Karpas-422 (cell line): ENCODE measurements at regions not wholly inside any gene's neighbourhood (a gene's known extent, or its start where the extent isn't known, plus 50 kb on each side); places are given as distances from the start of the nearest gene placed in this dataset.

Experiments
- DNase-seq: peaks from one replicate; pipeline ENCODE4 v3.0.0-alpha.2; 2015
- H2AFZ ChIP-seq: fragments of 200-600 bp; sonication (generic); 2 replicates; pipeline ENCODE4 v1.6.1; 2014; ENCODE audit warnings: antibody characterized with exemption, low read length, mixed read lengths
- H3K27ac ChIP-seq: fragments of 200-600 bp; sonication (generic); 2 replicates; pipeline ENCODE4 v1.5.1; 2014; ENCODE audit warnings: mild to moderate bottlenecking, low read length, moderate library complexity
- H3K27me3 ChIP-seq: fragments of 200-600 bp; sonication (generic); 2 replicates; pipeline ENCODE4 v1.6.1; 2014; ENCODE audit warnings: low read length, mixed read lengths
- H3K36me3 ChIP-seq: fragments of 200-600 bp; sonication (generic); 2 replicates; pipeline ENCODE4 v1.6.1; 2014; ENCODE audit warnings: low read length, mixed read lengths; ENCODE audit not compliant: insufficient read depth
- H3K4me1 ChIP-seq: fragments of 200-600 bp; sonication (generic); 2 replicates; pipeline ENCODE4 v1.6.1; 2014; ENCODE audit warnings: mild to moderate bottlenecking, low read length, mixed read lengths
- H3K4me2 ChIP-seq: fragments of 200-600 bp; sonication (generic); 2 replicates; pipeline ENCODE4 v1.6.1; 2014; ENCODE audit warnings: low read length, low read depth, mild to moderate bottlenecking; ENCODE audit not compliant: poor library complexity, severe bottlenecking
- H3K4me3 ChIP-seq: fragments of 200-600 bp; sonication (generic); 2 replicates; pipeline ENCODE4 v1.5.1; 2014; ENCODE audit warnings: mild to moderate bottlenecking, antibody characterized with exemption, low read length, mixed read lengths
- H3K79me2 ChIP-seq: fragments of 200-600 bp; sonication (generic); 2 replicates; pipeline ENCODE4 v1.6.1; 2014; ENCODE audit warnings: mild to moderate bottlenecking, low read length, mixed read lengths
- H3K9ac ChIP-seq: fragments of 200-600 bp; sonication (generic); 2 replicates; pipeline ENCODE4 v1.6.0; 2014; ENCODE audit warnings: low read length
- H3K9me2 ChIP-seq: fragments of 200-600 bp; sonication (generic), shearing (Covaris generic); replicated peaks from 2 replicates; pipeline ENCODE4 v1.6.0; 2014; ENCODE audit warnings: mild to moderate bottlenecking, low read length, moderate library complexity; ENCODE audit not compliant: insufficient read depth
- H3K9me3 ChIP-seq: fragments of 300-700, 200-600 bp; sonication (generic); 2 replicates; pipeline ENCODE4 v1.6.1; 2014; ENCODE audit warnings: low read length, mixed read lengths
- H4K20me1 ChIP-seq: fragments of 200-600 bp; sonication (generic); 2 replicates; pipeline ENCODE4 v1.6.1; 2014; ENCODE audit warnings: mild to moderate bottlenecking, antibody characterized with exemption, low read length, low read depth; ENCODE audit not compliant: insufficient read depth

DNA sequence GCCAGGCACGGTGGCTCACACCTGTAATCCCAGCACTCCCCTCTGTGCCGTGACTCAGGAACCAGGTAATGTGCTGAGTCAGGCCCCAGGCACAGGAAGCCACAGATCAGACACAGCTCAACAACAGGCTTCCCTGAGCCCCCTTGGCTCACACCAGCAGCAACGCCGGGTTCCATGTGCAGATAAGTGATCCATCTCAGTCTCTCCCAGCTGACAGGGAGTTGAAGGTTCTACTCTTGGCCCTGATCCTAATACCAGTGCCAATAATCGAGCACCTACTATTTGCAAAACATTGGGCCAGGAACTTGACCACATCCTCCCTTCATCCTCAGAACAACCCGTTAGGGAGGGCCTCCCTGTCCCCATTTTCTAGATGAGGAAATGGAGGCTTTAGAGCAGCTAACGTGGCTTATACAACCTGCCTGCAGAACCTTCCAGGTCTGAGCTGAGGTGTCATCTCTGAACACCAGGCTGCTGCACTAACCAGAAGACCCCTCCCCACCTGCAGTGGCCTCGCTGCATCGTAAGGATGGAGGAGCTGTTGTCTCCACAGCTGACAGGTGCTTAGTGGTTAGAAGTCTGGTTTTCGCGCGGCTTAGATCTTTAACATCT is 64.8 kb upstream of the AMZ2 start:
- peak; percentile 74 for DNase-seq
- peak overlapping the region; percentile 81 for H3K4me2 ChIP-seq
- peak overlapping the region; percentile 93 for H3K27ac ChIP-seq
- H3K9me2 ChIP-seq = no peaks in the 10 kb centered on the region
- H3K79me2 ChIP-seq = no peaks in the 10 kb centered on the region; the same call in 1 of the 2 replicates
- H4K20me1 ChIP-seq = no peaks in the 10 kb centered on the region
- H3K4me1 ChIP-seq = peaks cover 52% of the 10 kb centered on the region
- H3K4me3 ChIP-seq = peak overlapping the region; percentile 50
- H3K27me3 ChIP-seq = no peaks in the 10 kb centered on the region
- no peaks in the 10 kb centered on the region for H3K36me3 ChIP-seq
- no peak overlapping the region for H2AFZ ChIP-seq
- peak overlapping the region; percentile 61 for H3K9ac ChIP-seq
- no peaks in the 10 kb centered on the region; the same call in 1 of the 2 replicates for H3K9me3 ChIP-seq

DNA sequence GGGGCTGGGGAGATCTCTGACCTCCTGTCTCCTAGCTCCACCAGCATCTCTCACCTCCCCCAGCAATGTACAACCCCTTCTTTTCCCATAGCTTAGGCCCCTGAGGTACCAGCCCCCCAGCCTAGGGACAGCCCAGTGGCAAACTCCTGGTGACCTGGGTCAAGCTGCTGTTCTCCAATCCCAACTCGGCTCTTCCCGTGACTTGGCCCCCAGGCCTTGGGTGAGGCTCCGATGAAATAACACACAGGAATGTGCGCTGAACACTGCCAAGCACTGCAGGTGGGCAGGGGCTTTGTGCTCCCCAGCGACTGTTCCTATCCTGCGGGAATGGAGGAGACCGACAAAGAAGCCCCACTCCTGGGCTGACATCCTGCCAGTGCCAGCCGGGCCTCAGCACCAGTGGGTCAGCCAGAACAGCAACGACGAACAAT is 63.7 kb upstream of the AMZ2 start:
- Histone ChIP-seq H3K4me1 (peaks cover 52% of the 10 kb centered on the region), H3K9ac (peak overlapping the region; percentile 50), H4K20me1 (no peaks in the 10 kb centered on the region), H3K79me2 (no peaks in the 10 kb centered on the region; the same call in 1 of the 2 replicates), H3K36me3 (no peaks in the 10 kb centered on the region), H3K4me2 (peak overlapping the region; percentile 81), H3K27ac (peak overlapping the region; percentile 93), H3K4me3 (peak overlapping the region; percentile 29; the same call in 1 of the 2 replicates), H3K9me2 (no peaks in the 10 kb centered on the region), H3K27me3 (no peaks in the 10 kb centered on the region), H3K9me3 (no peaks in the 10 kb centered on the region; the same call in 1 of the 2 replicates), H2AFZ (no peak overlapping the region)
- no peak for DNase-seq

GRCh38 chr17:68184816-68185436 is 62.9 kb upstream of the AMZ2 start:
- Histone ChIP-seq H3K36me3 (no peaks in the 10 kb centered on the region), H3K9ac (peak overlapping the region; percentile 50), H3K27me3 (no peaks in the 10 kb centered on the region), H3K9me2 (no peaks in the 10 kb centered on the region), H3K9me3 (no peaks in the 10 kb centered on the region; the same call in 1 of the 2 replicates), H3K79me2 (no peaks in the 10 kb centered on the region; the same call in 1 of the 2 replicates), H2AFZ (no peak overlapping the region), H4K20me1 (no peaks in the 10 kb centered on the region), H3K4me2 (peak overlapping the region; percentile 81), H3K4me3 (no peak overlapping the region), H3K4me1 (peaks cover 52% of the 10 kb centered on the region), H3K27ac (peak overlapping the region; percentile 93)
- no peak for DNase-seq

GRCh38 chr17:68185820-68186219 is 62.0 kb upstream of the AMZ2 start:
- H3K9me3 ChIP-seq = no peaks in the 10 kb centered on the region; the same call in 1 of the 2 replicates
- H3K27me3 ChIP-seq = no peaks in the 10 kb centered on the region
- H3K4me3 ChIP-seq = no peak overlapping the region
- H3K79me2 ChIP-seq = no peaks in the 10 kb centered on the region; the same call in 1 of the 2 replicates
- no peak overlapping the region for H2AFZ ChIP-seq
- H3K4me1 ChIP-seq = peaks cover 49% of the 10 kb centered on the region
- H3K9ac ChIP-seq = no peak overlapping the region
- no peak overlapping the region for H3K4me2 ChIP-seq
- H3K9me2 ChIP-seq = no peaks in the 10 kb centered on the region
- no peaks in the 10 kb centered on the region for H3K36me3 ChIP-seq
- H4K20me1 ChIP-seq = no peaks in the 10 kb centered on the region
- no peak for DNase-seq
- 0 out of 2 replicates have a peak overlapping the region, but pooled peaks have one; percentile 93 for H3K27ac ChIP-seq

DNA sequence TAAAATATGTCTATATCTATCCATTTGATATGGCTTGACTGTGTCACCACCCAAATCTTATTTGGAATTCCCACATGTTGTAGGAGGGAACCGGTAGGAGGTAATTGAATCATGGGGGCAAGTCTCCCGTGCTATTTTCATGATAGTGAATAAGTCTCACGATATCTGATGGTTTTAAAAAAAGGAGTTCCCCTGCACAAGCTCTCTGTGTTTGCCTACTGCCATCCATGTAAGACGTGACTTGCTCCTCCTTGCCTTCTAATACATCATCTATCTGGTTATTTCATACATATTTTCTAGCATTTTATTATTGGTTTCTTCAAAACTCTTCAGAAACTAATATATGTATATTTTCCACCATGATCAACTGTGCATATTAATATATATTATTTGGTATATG is 57.3 kb upstream of the AMZ2 start:
- Histone ChIP-seq H3K27me3 (no peaks in the 10 kb centered on the region), H3K9me2 (no peaks in the 10 kb centered on the region), H3K79me2 (no peaks in the 10 kb centered on the region), H3K36me3 (no peaks in the 10 kb centered on the region), H2AFZ (no peak overlapping the region), H3K9ac (no peak overlapping the region), H4K20me1 (no peaks in the 10 kb centered on the region), H3K4me1 (peaks cover 4% of the 10 kb centered on the region), H3K9me3 (no peaks in the 10 kb centered on the region), H3K27ac (no peak overlapping the region), H3K4me3 (no peak overlapping the region), H3K4me2 (no peak overlapping the region)
- no peak for DNase-seq

- Histone ChIP-seq H3K9ac (peak overlapping the region; percentile 74), H3K9me2 (no peaks in the 10 kb centered on the region), H3K4me3 (peak overlapping the region; percentile 74), H2AFZ (0 out of 2 replicates have a peak overlapping the region, but pooled peaks have one; percentile 50), H4K20me1 (no peaks in the 10 kb centered on the region), H3K79me2 (no peaks in the 10 kb centered on the region), H3K4me2 (peak overlapping the region; percentile 99), H3K36me3 (no peaks in the 10 kb centered on the region), H3K27ac (no peak overlapping the region), H3K4me1 (peaks cover 32% of the 10 kb centered on the region), H3K9me3 (no peaks in the 10 kb centered on the region), H3K27me3 (no peaks in the 10 kb centered on the region)
- DNase-seq = peak; percentile 42
These were observed 52.0 kb upstream of the AMZ2 start for GRCh38 chr17:68195667-68196393.

DNA sequence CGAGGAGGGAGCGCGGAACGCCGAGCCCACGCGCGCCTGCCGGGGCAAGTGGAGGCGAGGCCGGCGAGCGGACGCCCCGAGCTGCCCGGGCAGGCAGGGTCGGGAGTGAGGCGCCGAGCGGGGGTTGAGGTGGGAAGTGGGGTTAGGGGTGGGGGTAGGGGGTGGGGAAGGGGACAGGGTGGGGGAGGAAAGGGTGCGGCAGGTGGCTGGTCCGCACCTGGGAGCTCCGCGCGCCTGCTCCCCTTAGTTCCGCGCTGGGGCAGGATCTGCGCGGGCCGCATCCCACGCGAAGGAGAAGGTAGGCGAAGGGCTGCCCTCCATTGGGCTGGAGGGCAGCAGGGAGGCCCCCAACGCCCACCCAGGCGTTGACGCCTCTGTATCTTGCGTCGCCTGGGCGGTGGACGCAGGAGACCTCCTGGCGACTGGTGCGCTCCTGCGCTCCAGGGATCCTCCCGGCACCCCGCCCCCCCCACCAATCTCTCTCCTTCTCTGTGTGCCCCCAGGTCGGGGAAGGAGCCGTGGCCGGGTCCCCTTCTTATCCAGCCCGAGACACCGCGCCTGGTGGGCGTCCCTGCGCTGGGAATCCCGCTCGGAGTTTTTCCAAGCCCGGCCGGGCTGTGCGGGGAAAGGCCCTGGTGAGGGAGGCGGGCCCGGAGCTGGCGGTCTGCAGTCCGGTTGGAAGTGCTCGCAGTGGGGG is 51.3 kb upstream of the AMZ2 start:
- H3K27me3 ChIP-seq = no peaks in the 10 kb centered on the region
- no peaks in the 10 kb centered on the region for H3K9me3 ChIP-seq
- no peaks in the 10 kb centered on the region for H3K79me2 ChIP-seq
- H3K9me2 ChIP-seq = no peaks in the 10 kb centered on the region
- H3K4me2 ChIP-seq = peak overlapping the region; percentile 99
- H3K9ac ChIP-seq = peak overlapping the region; percentile 74
- H3K36me3 ChIP-seq = no peaks in the 10 kb centered on the region
- H4K20me1 ChIP-seq = no peaks in the 10 kb centered on the region
- peak overlapping the region; percentile 75; the same call in 1 of the 2 replicates for H2AFZ ChIP-seq
- DNase-seq = peak; percentile 42
- no peak overlapping the region for H3K27ac ChIP-seq
- peak overlapping the region; percentile 74 for H3K4me3 ChIP-seq
- peaks cover 39% of the 10 kb centered on the region for H3K4me1 ChIP-seq
